ENCODE measurements at regions not wholly inside any gene's neighbourhood (a gene's known extent, or its start where the extent isn't known, plus 50 kb on each side); places are given as distances from the start of the nearest gene placed in this dataset.

DNA sequence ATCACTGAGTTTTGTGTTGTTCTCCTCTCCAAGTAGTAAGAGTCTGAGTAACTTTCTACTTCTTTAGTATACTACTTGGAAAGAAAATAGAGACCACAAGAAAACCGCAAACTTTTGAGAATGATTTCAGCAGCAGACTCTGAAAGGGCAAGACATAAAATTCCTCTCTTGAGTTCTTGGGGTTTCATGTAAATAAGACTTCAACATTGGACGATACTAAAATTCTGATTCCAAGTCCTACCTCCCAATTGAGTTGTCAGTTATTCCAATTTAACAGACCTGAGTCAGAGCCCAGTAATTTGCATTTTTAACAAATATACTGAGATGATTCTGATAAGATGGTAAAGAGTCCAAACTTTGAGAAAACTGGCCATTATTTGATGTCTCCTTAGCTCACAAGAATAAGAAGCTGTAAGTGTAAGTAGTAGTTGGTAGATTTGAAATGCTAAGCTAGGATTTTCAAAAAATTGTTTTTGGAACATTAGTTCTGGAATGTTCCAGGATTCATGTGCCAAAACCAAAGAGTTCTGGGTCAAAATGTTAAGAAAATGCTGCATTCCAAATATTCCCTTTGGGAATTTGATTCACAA is 261.6 kb upstream of the SPOPL start:
- no peak for TF ChIP-seq POLR2A (IDR thresholded peaks at IDR 0.05)
- peaks cover 0 to 16% (median 2%) of the 10 kb centered on the region in 4 donors for H3K4me1 ChIP-seq
- H3K36me3 ChIP-seq = no peaks in the 10 kb centered on the region
- no peaks in the 10 kb centered on the region for H3K9me3 ChIP-seq
- H3K27me3 ChIP-seq = no peaks in the 10 kb centered on the region
- no peak overlapping the region for H3K27ac ChIP-seq
- no peak overlapping the region for H3K4me3 ChIP-seq
- 59 to 72% methylated on average over 2 of the region's 2 CpGs for WGBS, 2 donors (ENCODE audit: low coverage in 1 of 2)
- intact Hi-C loops (cut with DNase I; ENCODE audit: low total_unique reads) (no loop called here), in situ Hi-C loops (cut with MboI; ENCODE audit: low pct_ligation_motif_present in 1 of 4, low pct_unique_long_range_greater_than_20kb in 1 of 4, low sequenced_read_pairs in 3 of 4) (no loop called here)
- no peak for DNase-seq

GRCh38 chr2:138243372-138243771 is 258.2 kb upstream of the SPOPL start:
- H3K36me3 ChIP-seq = no peaks in the 10 kb centered on the region
- no peak overlapping the region for H3K4me3 ChIP-seq
- H3K27me3 ChIP-seq = no peaks in the 10 kb centered on the region
- in situ Hi-C loops (cut with MboI; ENCODE audit: low pct_ligation_motif_present in 1 of 4, low pct_unique_long_range_greater_than_20kb in 1 of 4, low sequenced_read_pairs in 3 of 4) = no loop called here
- no peak overlapping the region for H3K27ac ChIP-seq
- H3K4me1 ChIP-seq = peaks cover 0 to 24% (median 6%) of the 10 kb centered on the region in 4 donors
- no peaks in the 10 kb centered on the region for H3K9me3 ChIP-seq
- no peak for DNase-seq
- no peak for TF ChIP-seq POLR2AphosphoS5 (IDR thresholded peaks at IDR 0.05)
- no peak for TF ChIP-seq POLR2A (IDR thresholded peaks at IDR 0.05)
- TF ChIP-seq, protein P1, sequence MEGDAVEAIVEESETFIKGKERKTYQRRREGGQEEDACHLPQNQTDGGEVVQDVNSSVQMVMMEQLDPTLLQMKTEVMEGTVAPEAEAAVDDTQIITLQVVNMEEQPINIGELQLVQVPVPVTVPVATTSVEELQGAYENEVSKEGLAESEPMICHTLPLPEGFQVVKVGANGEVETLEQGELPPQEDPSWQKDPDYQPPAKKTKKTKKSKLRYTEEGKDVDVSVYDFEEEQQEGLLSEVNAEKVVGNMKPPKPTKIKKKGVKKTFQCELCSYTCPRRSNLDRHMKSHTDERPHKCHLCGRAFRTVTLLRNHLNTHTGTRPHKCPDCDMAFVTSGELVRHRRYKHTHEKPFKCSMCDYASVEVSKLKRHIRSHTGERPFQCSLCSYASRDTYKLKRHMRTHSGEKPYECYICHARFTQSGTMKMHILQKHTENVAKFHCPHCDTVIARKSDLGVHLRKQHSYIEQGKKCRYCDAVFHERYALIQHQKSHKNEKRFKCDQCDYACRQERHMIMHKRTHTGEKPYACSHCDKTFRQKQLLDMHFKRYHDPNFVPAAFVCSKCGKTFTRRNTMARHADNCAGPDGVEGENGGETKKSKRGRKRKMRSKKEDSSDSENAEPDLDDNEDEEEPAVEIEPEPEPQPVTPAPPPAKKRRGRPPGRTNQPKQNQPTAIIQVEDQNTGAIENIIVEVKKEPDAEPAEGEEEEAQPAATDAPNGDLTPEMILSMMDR (IDR thresholded peaks at IDR 0.05) = no peak
- TF ChIP-seq EP300 (IDR thresholded peaks at IDR 0.05; ENCODE audit: low read depth) = no peak
- intact Hi-C loops (cut with DNase I; ENCODE audit: low total_unique reads) = no loop called here

GRCh38 chr2:138244501-138244925 is 257.1 kb upstream of the SPOPL start:
- in situ Hi-C loops (cut with MboI; ENCODE audit: low pct_ligation_motif_present in 1 of 4, low pct_unique_long_range_greater_than_20kb in 1 of 4, low sequenced_read_pairs in 3 of 4) = no loop called here
- Histone ChIP-seq H3K27ac (peak overlapping the region; percentile 24 to 61 (median 54)), H3K9me3 (no peaks in the 10 kb centered on the region), H3K4me3 (no peak overlapping the region), H3K27me3 (no peaks in the 10 kb centered on the region), H3K4me1 (peaks cover 3 to 33% (median 12%) of the 10 kb centered on the region in 4 donors), H3K36me3 (no peaks in the 10 kb centered on the region)
- no peak for DNase-seq
- intact Hi-C loops (cut with DNase I; ENCODE audit: low total_unique reads) = no loop called here
- TF ChIP-seq, protein P1 (IDR thresholded peaks at IDR 0.05) = no peak
- no peak for TF ChIP-seq POLR2A (IDR thresholded peaks at IDR 0.05)
- TF ChIP-seq POLR2AphosphoS5 (IDR thresholded peaks at IDR 0.05) = no peak
- no peak for TF ChIP-seq EP300 (IDR thresholded peaks at IDR 0.05; ENCODE audit: low read depth)

DNA sequence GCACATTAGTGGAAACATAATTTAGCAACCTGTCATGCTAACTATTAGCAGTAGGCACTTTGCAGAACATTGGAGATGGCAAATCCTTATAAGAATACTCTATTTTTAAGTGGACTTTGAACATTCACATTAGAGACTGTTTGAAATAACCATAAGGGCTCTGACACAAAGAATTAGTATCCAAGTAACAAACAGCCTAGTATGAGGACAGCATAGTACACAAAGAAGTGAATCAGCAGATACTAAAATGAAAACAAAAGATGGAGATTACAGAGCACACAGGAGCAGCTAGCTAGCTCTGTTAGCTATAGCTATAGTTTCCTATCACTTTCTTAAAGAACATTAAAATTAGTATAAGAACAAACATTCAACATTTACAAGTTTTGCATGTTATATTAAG is 256.3 kb upstream of the SPOPL start:
- in situ Hi-C loops (cut with MboI; ENCODE audit: low pct_ligation_motif_present in 1 of 4, low pct_unique_long_range_greater_than_20kb in 1 of 4, low sequenced_read_pairs in 3 of 4) = no loop called here
- TF ChIP-seq POLR2AphosphoS5 (IDR thresholded peaks at IDR 0.05) = no peak
- no peak for TF ChIP-seq POLR2A (IDR thresholded peaks at IDR 0.05)
- no peak for TF ChIP-seq EP300 (IDR thresholded peaks at IDR 0.05; ENCODE audit: low read depth)
- TF ChIP-seq, protein P1 (IDR thresholded peaks at IDR 0.05) = no peak
- no peaks in the 10 kb centered on the region for H3K36me3 ChIP-seq
- DNase-seq = no peak
- H3K4me1 ChIP-seq = peaks cover 3 to 41% (median 15%) of the 10 kb centered on the region in 4 donors
- no peaks in the 10 kb centered on the region for H3K27me3 ChIP-seq
- H3K4me3 ChIP-seq = no peak overlapping the region
- peak overlapping the region; percentile 24 to 61 (median 54) for H3K27ac ChIP-seq
- no peaks in the 10 kb centered on the region for H3K9me3 ChIP-seq
- intact Hi-C loops (cut with DNase I; ENCODE audit: low total_unique reads) = no loop called here

DNA sequence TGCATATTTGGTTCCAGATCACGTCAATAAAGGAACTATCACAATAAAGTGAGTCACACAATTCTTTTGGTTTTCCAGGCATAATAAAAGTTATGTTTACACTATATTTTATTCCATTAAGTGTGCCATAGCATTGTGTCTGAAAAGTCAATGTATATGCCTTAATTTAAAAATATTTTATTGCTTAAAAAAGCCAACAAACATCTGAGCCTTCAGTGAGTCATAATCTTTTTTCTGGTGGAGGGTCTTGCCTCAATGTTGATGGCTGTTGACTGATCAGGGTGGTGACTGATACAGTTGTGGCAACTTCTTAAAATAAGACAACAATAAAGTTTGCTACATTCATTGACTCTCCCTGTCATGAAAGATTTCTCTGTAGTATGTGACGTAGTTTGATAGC is 254.3 kb upstream of the SPOPL start:
- no peaks in the 10 kb centered on the region for H3K36me3 ChIP-seq
- no peaks in the 10 kb centered on the region for H3K9me3 ChIP-seq
- TF ChIP-seq, protein P1 (IDR thresholded peaks at IDR 0.05) = no peak
- TF ChIP-seq POLR2AphosphoS5 (IDR thresholded peaks at IDR 0.05) (no peak), POLR2A (IDR thresholded peaks at IDR 0.05) (no peak), EP300 (IDR thresholded peaks at IDR 0.05; ENCODE audit: low read depth) (no peak)
- intact Hi-C loops (cut with DNase I; ENCODE audit: low total_unique reads) = no loop called here
- H3K4me1 ChIP-seq = peaks cover 3 to 49% (median 16%) of the 10 kb centered on the region in 4 donors
- no peak overlapping the region for H3K27ac ChIP-seq
- in situ Hi-C loops (cut with MboI; ENCODE audit: low pct_ligation_motif_present in 1 of 4, low pct_unique_long_range_greater_than_20kb in 1 of 4, low sequenced_read_pairs in 3 of 4) = no loop called here
- H3K4me3 ChIP-seq = no peak overlapping the region
- H3K27me3 ChIP-seq = no peaks in the 10 kb centered on the region
- 36 to 56% methylated on average over 2 of the region's 2 CpGs for WGBS, 2 donors (ENCODE audit: low coverage in 1 of 2)
- DNase-seq = no peak

Data from transverse colon (tissue), 4 donors.